ENCODE measurements at regions not wholly inside any gene's neighbourhood (a gene's known extent, or its start where the extent isn't known, plus 50 kb on each side); places are given as distances from the start of the nearest gene placed in this dataset.

DNA sequence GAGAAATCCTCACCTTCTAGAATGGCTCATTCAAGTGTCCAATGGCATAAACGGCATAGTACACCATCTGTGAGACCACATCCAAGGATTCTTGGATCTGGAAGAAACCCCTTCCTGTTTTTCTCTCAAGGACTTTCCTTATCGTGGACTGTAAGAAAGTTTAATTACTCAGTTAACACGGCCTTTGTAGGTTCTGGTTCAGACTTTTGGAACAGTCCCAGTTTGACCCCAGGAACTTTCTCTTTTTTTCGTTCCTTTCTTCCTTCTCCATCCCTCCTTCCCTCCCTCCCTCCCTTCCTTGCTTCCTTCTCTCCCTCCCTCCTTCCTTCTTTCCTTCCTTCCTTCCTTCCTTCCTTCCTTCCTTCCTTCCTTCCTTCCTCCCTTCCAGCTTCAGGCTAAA, 343.5 kb upstream of the SMIM31 start:
- Histone ChIP-seq H3K27me3 (ENCODE audit: control insufficient read depth in 3 of 3, insufficient read depth in 3 of 3, low read length in 3 of 3) (no peaks in the 10 kb centered on the region), H3K27ac (ENCODE audit: low read depth in 1 of 3, low read length in 2 of 3) (no peak overlapping the region), H3K4me3 (ENCODE audit: low read depth in 1 of 3, low read length in 3 of 3) (no peak overlapping the region), H3K9me3 (ENCODE audit: control insufficient read depth in 2 of 2, insufficient read depth in 1 of 2, low read depth in 1 of 2, low read length in 1 of 2) (no peaks in the 10 kb centered on the region), H3K4me1 (ENCODE audit: control insufficient read depth in 3 of 3, insufficient read depth in 2 of 3, low read depth in 1 of 3, low read length in 2 of 3) (no peaks in the 10 kb centered on the region), H3K36me3 (ENCODE audit: control insufficient read depth in 3 of 3, insufficient read depth in 2 of 3, low read depth in 1 of 3, low read length in 3 of 3) (no peaks in the 10 kb centered on the region)
- DNase-seq (no peak), FAIRE-seq (no peak)
- 59 to 71% (median 67%) methylated on average over 4 of the region's 4 CpGs for WGBS, 3 donors

DNA sequence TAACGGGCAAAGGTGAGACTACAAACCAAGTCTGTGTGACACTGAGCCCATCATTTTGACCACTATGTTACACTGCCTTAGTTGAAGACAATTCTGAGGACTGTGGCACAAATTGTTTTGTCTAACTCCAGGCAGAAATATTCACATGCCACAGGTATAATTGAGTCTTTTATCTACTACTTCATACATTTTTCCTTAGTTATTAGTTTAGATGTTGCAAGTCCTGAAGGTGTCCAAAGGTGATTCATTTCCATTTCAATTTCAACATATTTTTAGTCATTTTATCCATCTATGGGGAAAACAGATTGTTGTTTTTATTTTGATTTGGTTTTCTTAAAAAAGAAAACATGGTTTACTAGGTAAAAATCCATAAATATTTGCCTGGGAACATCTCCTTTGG, 341.7 kb upstream of the SMIM31 start:
- no peaks in the 10 kb centered on the region for H3K27me3 ChIP-seq (ENCODE audit: control insufficient read depth in 3 of 3, insufficient read depth in 3 of 3, low read length in 3 of 3)
- 71 to 74% (median 71%) methylated on average over 1 of the region's 1 CpG for WGBS, 3 donors
- H3K9me3 ChIP-seq (ENCODE audit: control insufficient read depth in 2 of 2, insufficient read depth in 1 of 2, low read depth in 1 of 2, low read length in 1 of 2): no peaks in the 10 kb centered on the region
- H3K27ac ChIP-seq (ENCODE audit: low read depth in 1 of 3, low read length in 2 of 3): no peak overlapping the region
- no peak for DNase-seq
- H3K4me1 ChIP-seq (ENCODE audit: control insufficient read depth in 3 of 3, insufficient read depth in 2 of 3, low read depth in 1 of 3, low read length in 2 of 3): no peaks in the 10 kb centered on the region
- H3K36me3 ChIP-seq (ENCODE audit: control insufficient read depth in 3 of 3, insufficient read depth in 2 of 3, low read depth in 1 of 3, low read length in 3 of 3): no peaks in the 10 kb centered on the region
- FAIRE-seq: no peak
- H3K4me3 ChIP-seq (ENCODE audit: low read depth in 1 of 3, low read length in 3 of 3): no peak overlapping the region

DNA sequence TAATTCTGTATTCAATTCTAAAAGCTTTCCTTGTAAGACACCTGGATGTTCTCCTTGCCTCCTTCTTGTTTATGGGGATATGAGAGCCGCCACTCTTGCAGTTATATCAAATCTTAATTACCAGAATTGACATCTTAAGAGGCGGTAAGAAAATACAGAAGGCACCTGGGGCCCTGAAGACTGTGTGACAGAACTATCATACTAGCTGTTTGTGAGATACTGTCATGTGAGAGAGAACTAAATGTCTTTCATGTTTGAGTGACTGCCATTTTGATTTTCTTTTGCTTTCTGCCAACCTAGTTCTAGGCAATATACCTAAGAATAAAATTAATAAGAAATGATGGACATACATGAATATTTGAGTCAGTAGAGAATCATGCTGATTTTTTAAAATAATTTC, 340.2 kb upstream of the SMIM31 start:
- Histone ChIP-seq H3K27me3 (ENCODE audit: control insufficient read depth in 3 of 3, insufficient read depth in 3 of 3, low read length in 3 of 3) (no peaks in the 10 kb centered on the region), H3K4me3 (ENCODE audit: low read depth in 1 of 3, low read length in 3 of 3) (no peak overlapping the region), H3K4me1 (ENCODE audit: control insufficient read depth in 3 of 3, insufficient read depth in 2 of 3, low read depth in 1 of 3, low read length in 2 of 3) (no peaks in the 10 kb centered on the region), H3K9me3 (ENCODE audit: control insufficient read depth in 2 of 2, insufficient read depth in 1 of 2, low read depth in 1 of 2, low read length in 1 of 2) (no peaks in the 10 kb centered on the region), H3K27ac (ENCODE audit: low read depth in 1 of 3, low read length in 2 of 3) (no peak overlapping the region), H3K36me3 (ENCODE audit: control insufficient read depth in 3 of 3, insufficient read depth in 2 of 3, low read depth in 1 of 3, low read length in 3 of 3) (no peaks in the 10 kb centered on the region)
- FAIRE-seq: no peak
- no peak for DNase-seq
- WGBS, 3 donors: 78 to 92% (median 86%) methylated on average over 2 of the region's 2 CpGs

DNA sequence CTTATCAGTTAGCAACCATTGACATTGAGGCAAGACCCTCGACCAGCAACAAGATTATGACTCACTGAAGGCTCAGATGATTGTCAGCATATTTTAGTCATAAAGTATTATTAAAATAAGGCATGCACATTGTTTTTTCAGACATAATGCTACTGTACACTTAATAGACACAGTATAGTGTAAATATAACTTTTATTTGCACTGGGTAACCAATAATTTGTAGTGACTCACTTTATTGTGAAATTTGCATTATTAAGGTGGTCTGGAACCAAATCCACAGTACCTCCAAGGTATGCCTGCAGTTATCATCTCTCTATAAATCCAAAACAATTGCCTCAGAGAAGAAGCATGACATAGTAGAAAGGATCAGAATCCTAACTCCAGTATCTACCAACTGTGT, 330.1 kb upstream of the SMIM31 start:
- 4 to 34% (median 17%) methylated on average over 1 of the region's 1 CpG for WGBS, 3 donors
- H3K27ac ChIP-seq (ENCODE audit: low read depth in 1 of 3, low read length in 2 of 3): no peak overlapping the region
- H3K36me3 ChIP-seq (ENCODE audit: control insufficient read depth in 3 of 3, insufficient read depth in 2 of 3, low read depth in 1 of 3, low read length in 3 of 3): no peaks in the 10 kb centered on the region
- no peaks in the 10 kb centered on the region for H3K9me3 ChIP-seq (ENCODE audit: control insufficient read depth in 2 of 2, insufficient read depth in 1 of 2, low read depth in 1 of 2, low read length in 1 of 2)
- H3K4me3 ChIP-seq (ENCODE audit: low read depth in 1 of 3, low read length in 3 of 3): no peak overlapping the region
- no peaks in the 10 kb centered on the region for H3K4me1 ChIP-seq (ENCODE audit: control insufficient read depth in 3 of 3, insufficient read depth in 2 of 3, low read depth in 1 of 3, low read length in 2 of 3)
- DNase-seq (no peak), FAIRE-seq (no peak)
- no peaks in the 10 kb centered on the region for H3K27me3 ChIP-seq (ENCODE audit: control insufficient read depth in 3 of 3, insufficient read depth in 3 of 3, low read length in 3 of 3)

DNA sequence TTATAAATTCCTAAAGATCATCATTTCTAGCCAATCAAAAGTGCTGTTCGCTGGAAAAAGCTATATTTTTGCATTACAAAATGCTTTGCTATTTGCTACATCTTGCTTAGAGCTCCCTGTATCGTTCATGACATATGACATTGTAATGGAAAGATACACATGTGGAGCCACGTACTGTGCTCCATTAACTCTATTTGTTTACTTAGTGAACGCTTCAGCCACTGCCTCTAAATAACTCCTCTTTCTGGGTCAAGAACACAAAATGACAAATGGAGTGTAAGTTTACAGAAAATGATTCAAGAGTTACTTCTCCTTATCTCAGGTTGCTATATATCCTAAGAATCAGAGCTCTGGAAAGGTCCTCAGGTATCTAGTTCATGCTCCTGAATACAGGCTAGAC, 329.1 kb upstream of the SMIM31 start:
- Histone ChIP-seq H3K36me3 (ENCODE audit: control insufficient read depth in 3 of 3, insufficient read depth in 2 of 3, low read depth in 1 of 3, low read length in 3 of 3) (no peaks in the 10 kb centered on the region), H3K4me1 (ENCODE audit: control insufficient read depth in 3 of 3, insufficient read depth in 2 of 3, low read depth in 1 of 3, low read length in 2 of 3) (no peaks in the 10 kb centered on the region), H3K27ac (ENCODE audit: low read depth in 1 of 3, low read length in 2 of 3) (no peak overlapping the region), H3K9me3 (ENCODE audit: control insufficient read depth in 2 of 2, insufficient read depth in 1 of 2, low read depth in 1 of 2, low read length in 1 of 2) (no peaks in the 10 kb centered on the region), H3K27me3 (ENCODE audit: control insufficient read depth in 3 of 3, insufficient read depth in 3 of 3, low read length in 3 of 3) (no peaks in the 10 kb centered on the region), H3K4me3 (ENCODE audit: low read depth in 1 of 3, low read length in 3 of 3) (no peak overlapping the region)
- no peak for FAIRE-seq
- no peak for DNase-seq
- 43 to 54% (median 53%) methylated on average over 4 of the region's 4 CpGs for WGBS, 3 donors

DNA sequence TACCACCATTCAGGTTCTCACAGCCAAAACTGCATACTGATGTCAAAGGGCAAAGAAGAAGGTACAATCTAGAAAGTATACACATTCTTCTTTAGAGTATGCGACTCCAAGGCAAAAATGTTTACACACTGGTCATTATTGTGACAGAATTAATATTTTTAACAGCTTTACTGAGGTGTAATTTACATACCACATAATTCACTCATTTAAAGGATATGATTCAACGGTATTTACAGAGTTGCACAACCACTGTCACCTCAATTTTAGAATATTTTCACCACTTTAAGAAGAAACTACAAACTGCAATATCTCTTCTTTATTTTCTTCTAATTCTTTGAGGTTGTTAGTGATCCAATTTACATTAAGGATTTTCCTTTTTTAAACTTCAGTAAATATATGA, 325.4 kb upstream of the SMIM31 start:
- H3K27me3 ChIP-seq (ENCODE audit: control insufficient read depth in 3 of 3, insufficient read depth in 3 of 3, low read length in 3 of 3): no peaks in the 10 kb centered on the region
- no peak overlapping the region for H3K27ac ChIP-seq (ENCODE audit: low read depth in 1 of 3, low read length in 2 of 3)
- H3K36me3 ChIP-seq (ENCODE audit: control insufficient read depth in 3 of 3, insufficient read depth in 2 of 3, low read depth in 1 of 3, low read length in 3 of 3): no peaks in the 10 kb centered on the region
- 60 to 68% (median 63%) methylated on average over 2 of the region's 2 CpGs for WGBS, 3 donors
- DNase-seq (no peak), FAIRE-seq (no peak)
- H3K9me3 ChIP-seq (ENCODE audit: control insufficient read depth in 2 of 2, insufficient read depth in 1 of 2, low read depth in 1 of 2, low read length in 1 of 2): no peaks in the 10 kb centered on the region
- no peak overlapping the region for H3K4me3 ChIP-seq (ENCODE audit: low read depth in 1 of 3, low read length in 3 of 3)
- no peaks in the 10 kb centered on the region for H3K4me1 ChIP-seq (ENCODE audit: control insufficient read depth in 3 of 3, insufficient read depth in 2 of 3, low read depth in 1 of 3, low read length in 2 of 3)

DNA sequence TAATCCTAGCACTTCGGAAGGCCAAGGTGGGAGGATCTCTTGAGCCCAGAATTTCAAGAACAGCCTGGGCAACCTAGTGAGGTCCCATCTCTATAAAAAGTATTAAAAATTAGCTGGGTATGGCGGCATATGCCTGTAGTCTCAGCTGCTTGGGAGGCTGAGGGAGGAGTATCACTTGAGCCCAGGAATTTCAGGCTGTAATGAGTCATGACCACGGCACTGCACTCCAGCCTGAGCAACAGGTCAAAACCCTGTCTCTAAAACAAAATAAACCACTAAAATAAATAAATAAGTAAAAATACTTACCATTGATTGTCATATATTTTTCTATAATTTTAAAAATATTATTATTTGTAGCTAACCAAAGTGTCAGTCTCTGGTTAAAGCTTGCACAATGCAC, 315.6 kb upstream of the SMIM31 start:
- DNase-seq (no peak), FAIRE-seq (no peak)
- no peaks in the 10 kb centered on the region for H3K36me3 ChIP-seq (ENCODE audit: control insufficient read depth in 3 of 3, insufficient read depth in 2 of 3, low read depth in 1 of 3, low read length in 3 of 3)
- H3K9me3 ChIP-seq (ENCODE audit: control insufficient read depth in 2 of 2, insufficient read depth in 1 of 2, low read depth in 1 of 2, low read length in 1 of 2): no peaks in the 10 kb centered on the region
- no peak overlapping the region for H3K27ac ChIP-seq (ENCODE audit: low read depth in 1 of 3, low read length in 2 of 3)
- H3K4me3 ChIP-seq (ENCODE audit: low read depth in 1 of 3, low read length in 3 of 3): no peak overlapping the region
- no peaks in the 10 kb centered on the region for H3K27me3 ChIP-seq (ENCODE audit: control insufficient read depth in 3 of 3, insufficient read depth in 3 of 3, low read length in 3 of 3)
- H3K4me1 ChIP-seq (ENCODE audit: control insufficient read depth in 3 of 3, insufficient read depth in 2 of 3, low read depth in 1 of 3, low read length in 2 of 3): no peaks in the 10 kb centered on the region
- 52 to 64% (median 57%) methylated on average over 3 of the region's 3 CpGs for WGBS, 3 donors

DNA sequence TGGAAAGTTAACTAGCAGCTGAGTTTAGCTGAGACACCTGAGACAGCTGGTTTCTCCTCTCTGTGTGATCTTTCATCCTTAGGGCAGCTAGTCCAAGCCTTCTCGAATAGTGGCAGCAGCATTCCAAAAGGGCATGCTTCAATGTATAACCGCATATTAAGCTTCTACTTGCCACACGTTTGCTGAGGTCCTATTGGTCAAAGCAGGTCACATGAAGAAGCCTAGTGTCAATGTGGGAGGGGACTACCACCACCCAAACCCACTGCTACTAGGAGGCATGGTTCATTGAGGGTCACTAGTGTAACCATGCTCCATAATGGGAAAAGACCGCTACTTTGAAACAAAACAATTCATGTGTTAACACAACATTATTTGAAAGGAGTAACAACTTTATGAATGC, 314.9 kb upstream of the SMIM31 start:
- DNase-seq: no peak
- Histone ChIP-seq H3K4me3 (ENCODE audit: low read depth in 1 of 3, low read length in 3 of 3) (no peak overlapping the region), H3K27me3 (ENCODE audit: control insufficient read depth in 3 of 3, insufficient read depth in 3 of 3, low read length in 3 of 3) (no peaks in the 10 kb centered on the region), H3K27ac (ENCODE audit: low read depth in 1 of 3, low read length in 2 of 3) (no peak overlapping the region), H3K9me3 (ENCODE audit: control insufficient read depth in 2 of 2, insufficient read depth in 1 of 2, low read depth in 1 of 2, low read length in 1 of 2) (no peaks in the 10 kb centered on the region), H3K36me3 (ENCODE audit: control insufficient read depth in 3 of 3, insufficient read depth in 2 of 3, low read depth in 1 of 3, low read length in 3 of 3) (no peaks in the 10 kb centered on the region), H3K4me1 (ENCODE audit: control insufficient read depth in 3 of 3, insufficient read depth in 2 of 3, low read depth in 1 of 3, low read length in 2 of 3) (no peaks in the 10 kb centered on the region)
- FAIRE-seq: no peak
- WGBS, 3 donors: 50 to 83% (median 61%) methylated on average over 4 of the region's 4 CpGs

DNA sequence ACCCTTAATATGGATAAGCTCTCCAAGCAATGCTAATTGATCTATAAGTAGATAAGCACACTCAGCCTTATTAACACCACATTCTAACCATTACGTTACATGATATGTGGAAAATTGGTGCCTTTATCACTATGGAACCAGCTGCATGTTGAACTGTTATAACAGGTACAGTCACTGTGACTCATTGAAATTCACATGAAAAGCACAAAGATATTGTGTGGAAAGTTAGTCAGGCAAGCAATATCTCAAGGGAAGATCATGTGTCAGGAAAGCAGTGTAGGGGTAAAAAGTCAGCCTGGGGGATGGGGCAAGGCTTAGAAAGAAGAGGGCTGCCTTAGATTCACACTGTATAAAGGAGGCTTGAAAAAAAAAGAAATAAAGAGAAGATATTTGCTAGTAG, 313.7 kb upstream of the SMIM31 start:
- Histone ChIP-seq H3K27ac (ENCODE audit: low read depth in 1 of 3, low read length in 2 of 3) (no peak overlapping the region), H3K9me3 (ENCODE audit: control insufficient read depth in 2 of 2, insufficient read depth in 1 of 2, low read depth in 1 of 2, low read length in 1 of 2) (no peaks in the 10 kb centered on the region), H3K4me3 (ENCODE audit: low read depth in 1 of 3, low read length in 3 of 3) (no peak overlapping the region), H3K4me1 (ENCODE audit: control insufficient read depth in 3 of 3, insufficient read depth in 2 of 3, low read depth in 1 of 3, low read length in 2 of 3) (no peaks in the 10 kb centered on the region), H3K27me3 (ENCODE audit: control insufficient read depth in 3 of 3, insufficient read depth in 3 of 3, low read length in 3 of 3) (no peaks in the 10 kb centered on the region), H3K36me3 (ENCODE audit: control insufficient read depth in 3 of 3, insufficient read depth in 2 of 3, low read depth in 1 of 3, low read length in 3 of 3) (no peaks in the 10 kb centered on the region)
- 55 to 82% (median 68%) methylated on average over 1 of the region's 1 CpG for WGBS, 3 donors
- DNase-seq (no peak), FAIRE-seq (no peak)

Data from small intestine (tissue), 7 donors.